ENCODE measurements at regions not wholly inside any gene's neighbourhood (a gene's known extent, or its start where the extent isn't known, plus 50 kb on each side); places are given as distances from the start of the nearest gene placed in this dataset.

- ATAC-seq (ENCODE audit: insufficient read depth, low read depth) (no peak), DNase-seq (no peak)
- no peaks in the 10 kb centered on the region for H3K79me2 ChIP-seq (ENCODE audit: insufficient read depth, low read length)
- no peak overlapping the region for H3K27ac ChIP-seq (ENCODE audit: low read length)
- no peaks in the 10 kb centered on the region for H3K36me3 ChIP-seq (ENCODE audit: insufficient read depth, low read length)
- no peaks in the 10 kb centered on the region for H4K20me1 ChIP-seq (ENCODE audit: insufficient read depth, low read length)
- H3K9me3 ChIP-seq (ENCODE audit: insufficient read depth, low read length, severe bottlenecking), result no peaks in the 10 kb centered on the region
- TF ChIP-seq EZH2 (IDR thresholded peaks at IDR 0.05; ENCODE audit: borderline replicate concordance, low read depth, low read length, severe bottlenecking), result no peak
- TF ChIP-seq, protein P1, sequence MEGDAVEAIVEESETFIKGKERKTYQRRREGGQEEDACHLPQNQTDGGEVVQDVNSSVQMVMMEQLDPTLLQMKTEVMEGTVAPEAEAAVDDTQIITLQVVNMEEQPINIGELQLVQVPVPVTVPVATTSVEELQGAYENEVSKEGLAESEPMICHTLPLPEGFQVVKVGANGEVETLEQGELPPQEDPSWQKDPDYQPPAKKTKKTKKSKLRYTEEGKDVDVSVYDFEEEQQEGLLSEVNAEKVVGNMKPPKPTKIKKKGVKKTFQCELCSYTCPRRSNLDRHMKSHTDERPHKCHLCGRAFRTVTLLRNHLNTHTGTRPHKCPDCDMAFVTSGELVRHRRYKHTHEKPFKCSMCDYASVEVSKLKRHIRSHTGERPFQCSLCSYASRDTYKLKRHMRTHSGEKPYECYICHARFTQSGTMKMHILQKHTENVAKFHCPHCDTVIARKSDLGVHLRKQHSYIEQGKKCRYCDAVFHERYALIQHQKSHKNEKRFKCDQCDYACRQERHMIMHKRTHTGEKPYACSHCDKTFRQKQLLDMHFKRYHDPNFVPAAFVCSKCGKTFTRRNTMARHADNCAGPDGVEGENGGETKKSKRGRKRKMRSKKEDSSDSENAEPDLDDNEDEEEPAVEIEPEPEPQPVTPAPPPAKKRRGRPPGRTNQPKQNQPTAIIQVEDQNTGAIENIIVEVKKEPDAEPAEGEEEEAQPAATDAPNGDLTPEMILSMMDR (IDR thresholded peaks at IDR 0.05; ENCODE audit: borderline replicate concordance, extremely low read depth, low read length, poor library complexity, severe bottlenecking), result no peak
- H3K9ac ChIP-seq (ENCODE audit: low read depth, low read length), result no peak overlapping the region
- H3K27me3 ChIP-seq (ENCODE audit: insufficient read depth, low read length, poor library complexity), result no peaks in the 10 kb centered on the region
- H2AFZ ChIP-seq (ENCODE audit: low read depth, low read length), result no peak overlapping the region
- no peak overlapping the region for H3K4me2 ChIP-seq (ENCODE audit: insufficient read depth, low read length)
- H3K4me1 ChIP-seq (ENCODE audit: insufficient read depth, low read length), result no peaks in the 10 kb centered on the region
- H3K4me3 ChIP-seq (ENCODE audit: low read depth in 1 of 2, low read length in 2 of 2), result no peak overlapping the region
Measured at GRCh38 chr11:19607656-19608360, 104.8 kb upstream of the NAV2 start.

DNA sequence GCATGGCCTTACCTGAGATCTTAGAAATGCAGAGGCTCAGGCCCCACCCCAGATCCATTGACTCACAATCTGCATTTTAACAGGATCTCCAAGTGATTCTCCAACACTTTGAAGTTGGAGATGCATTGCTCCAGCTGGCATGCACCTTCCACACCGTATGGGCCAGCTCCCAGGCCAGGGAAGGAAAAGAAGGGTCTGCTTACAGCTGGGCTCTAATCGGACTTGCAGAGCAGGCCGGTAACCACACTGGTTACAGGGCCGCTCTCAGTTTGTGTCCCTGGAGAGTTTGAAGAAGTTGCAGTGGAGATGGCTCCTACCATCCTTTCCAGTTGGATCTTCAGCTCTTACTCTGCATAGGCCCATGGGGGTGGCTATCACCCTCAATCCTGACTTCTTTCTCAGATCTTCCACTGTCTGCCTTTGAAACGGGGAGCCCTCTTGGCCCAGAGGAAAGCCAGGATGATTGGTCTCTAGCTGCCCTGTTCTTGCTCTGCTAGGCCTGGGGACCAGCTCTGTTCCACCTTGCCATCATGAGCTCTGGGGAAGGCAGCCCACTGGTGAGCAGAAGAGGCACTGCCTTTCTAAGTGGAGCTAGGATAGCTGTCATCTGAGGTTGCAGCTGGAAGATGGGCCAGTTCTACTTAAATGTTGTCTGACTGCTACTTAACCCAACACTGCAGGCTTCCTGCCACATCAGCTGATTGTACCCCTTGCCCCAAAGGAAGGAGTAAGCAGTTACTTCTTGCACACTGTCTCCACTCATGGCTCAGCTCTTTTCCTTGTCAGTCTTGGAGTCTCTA, 105.6 kb upstream of the NAV2 start:
- Histone ChIP-seq H3K9ac (ENCODE audit: low read depth, low read length) (no peak overlapping the region), H3K4me1 (ENCODE audit: insufficient read depth, low read length) (no peaks in the 10 kb centered on the region), H4K20me1 (ENCODE audit: insufficient read depth, low read length) (no peaks in the 10 kb centered on the region), H3K9me3 (ENCODE audit: insufficient read depth, low read length, severe bottlenecking) (no peaks in the 10 kb centered on the region), H3K79me2 (ENCODE audit: insufficient read depth, low read length) (no peaks in the 10 kb centered on the region), H3K4me2 (ENCODE audit: insufficient read depth, low read length) (no peak overlapping the region), H3K27ac (ENCODE audit: low read length) (no peak overlapping the region), H3K36me3 (ENCODE audit: insufficient read depth, low read length) (no peaks in the 10 kb centered on the region), H3K27me3 (ENCODE audit: insufficient read depth, low read length, poor library complexity) (no peaks in the 10 kb centered on the region), H3K4me3 (ENCODE audit: low read depth in 1 of 2, low read length in 2 of 2) (no peak overlapping the region), H2AFZ (ENCODE audit: low read depth, low read length) (no peak overlapping the region)
- DNase-seq, result no peak
- ATAC-seq (ENCODE audit: insufficient read depth, low read depth), result no peak
- TF ChIP-seq, protein P1 (IDR thresholded peaks at IDR 0.05; ENCODE audit: borderline replicate concordance, extremely low read depth, low read length, poor library complexity, severe bottlenecking), result no peak
- no peak for TF ChIP-seq EZH2 (IDR thresholded peaks at IDR 0.05; ENCODE audit: borderline replicate concordance, low read depth, low read length, severe bottlenecking)

GRCh38 chr11:19605520-19606371, 106.9 kb upstream of the NAV2 start:
- no peak for ATAC-seq (ENCODE audit: insufficient read depth, low read depth)
- H3K79me2 ChIP-seq (ENCODE audit: insufficient read depth, low read length), result no peaks in the 10 kb centered on the region
- H3K4me2 ChIP-seq (ENCODE audit: insufficient read depth, low read length), result no peak overlapping the region

More at GRCh38 chr11:19605520-19606371, 106.9 kb upstream of the NAV2 start:
- no peaks in the 10 kb centered on the region for H3K4me1 ChIP-seq (ENCODE audit: insufficient read depth, low read length)
- DNase-seq, result no peak
- H3K36me3 ChIP-seq (ENCODE audit: insufficient read depth, low read length), result no peaks in the 10 kb centered on the region
- H2AFZ ChIP-seq (ENCODE audit: low read depth, low read length), result no peak overlapping the region
- H3K9me3 ChIP-seq (ENCODE audit: insufficient read depth, low read length, severe bottlenecking), result no peaks in the 10 kb centered on the region
- no peak overlapping the region for H3K27ac ChIP-seq (ENCODE audit: low read length)
- no peak overlapping the region for H3K4me3 ChIP-seq (ENCODE audit: low read depth in 1 of 2, low read length in 2 of 2)
- TF ChIP-seq, protein P1 (IDR thresholded peaks at IDR 0.05; ENCODE audit: borderline replicate concordance, extremely low read depth, low read length, poor library complexity, severe bottlenecking), result no peak
- no peak for TF ChIP-seq EZH2 (IDR thresholded peaks at IDR 0.05; ENCODE audit: borderline replicate concordance, low read depth, low read length, severe bottlenecking)
- H4K20me1 ChIP-seq (ENCODE audit: insufficient read depth, low read length), result no peaks in the 10 kb centered on the region
- no peak overlapping the region for H3K9ac ChIP-seq (ENCODE audit: low read depth, low read length)
- no peaks in the 10 kb centered on the region for H3K27me3 ChIP-seq (ENCODE audit: insufficient read depth, low read length, poor library complexity)
